AG04449 (cell line): ENCODE measurements at regions not wholly inside any gene's neighbourhood (a gene's known extent, or its start where the extent isn't known, plus 50 kb on each side); places are given as distances from the start of the nearest gene placed in this dataset.

Source experiments
- CTCF ChIA-PET: fragments of 350-600 bp; formaldehyde crosslinking; extraction: SDS; loops from one replicate; lab custom pipeline; 2021; ENCODE audit warnings: antibody characterized with exemption; lab: Yijun Ruan, JAX
- POLR2A ChIA-PET: fragments of 400-600, 350-600 bp; formaldehyde crosslinking; extraction: SDS; loops from one replicate; lab custom pipeline; 2020; ENCODE audit warnings: antibody characterized with exemption, inconsistent platforms; lab: Yijun Ruan, JAX
- DNase-seq: peaks from one replicate; pipeline ENCODE4 v3.0.0-alpha.2; 2010; ENCODE audit warnings: low read depth, low spot score
- H3K4me3 ChIP-seq: 2 replicates; pipeline ENCODE4 v1.5.1; 2011; ENCODE audit warnings: low read depth, mild to moderate bottlenecking, control low read depth, low read length
- TF ChIP-seq, protein P1 (sequence below): IDR thresholded peaks from one replicate; pipeline ENCODE4 v1.5.1; 2011; ENCODE audit warnings: mild to moderate bottlenecking, moderate library complexity, low read length, control low read depth, inconsistent platforms; ENCODE audit not compliant: insufficient read depth; ENCODE audit errors: missing control alignments

DNA sequence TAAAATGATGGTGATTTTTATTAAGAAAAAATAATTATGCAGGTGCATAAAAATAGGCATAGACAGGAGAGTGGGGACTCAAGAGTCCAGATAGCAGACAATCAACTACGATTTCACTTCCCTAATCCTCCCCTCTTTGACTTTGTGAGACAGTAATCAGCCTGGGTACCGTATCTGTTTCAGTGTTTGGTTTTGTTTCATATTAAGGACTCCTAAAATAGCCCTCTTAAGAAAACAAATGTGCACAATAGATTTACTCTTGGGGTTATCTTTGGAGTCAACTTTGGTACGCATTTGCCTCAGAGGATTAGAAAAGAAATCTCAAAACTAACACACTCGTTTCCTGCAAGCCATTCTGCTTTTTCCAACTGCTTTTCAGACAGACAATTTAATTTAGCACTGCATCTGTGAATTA lies 96.3 kb downstream of the ZNF608 start:
- CTCF ChIA-PET = no interaction called here
- no peak for DNase-seq
- H3K4me3 ChIP-seq = no peak overlapping the region
- TF ChIP-seq, protein P1, sequence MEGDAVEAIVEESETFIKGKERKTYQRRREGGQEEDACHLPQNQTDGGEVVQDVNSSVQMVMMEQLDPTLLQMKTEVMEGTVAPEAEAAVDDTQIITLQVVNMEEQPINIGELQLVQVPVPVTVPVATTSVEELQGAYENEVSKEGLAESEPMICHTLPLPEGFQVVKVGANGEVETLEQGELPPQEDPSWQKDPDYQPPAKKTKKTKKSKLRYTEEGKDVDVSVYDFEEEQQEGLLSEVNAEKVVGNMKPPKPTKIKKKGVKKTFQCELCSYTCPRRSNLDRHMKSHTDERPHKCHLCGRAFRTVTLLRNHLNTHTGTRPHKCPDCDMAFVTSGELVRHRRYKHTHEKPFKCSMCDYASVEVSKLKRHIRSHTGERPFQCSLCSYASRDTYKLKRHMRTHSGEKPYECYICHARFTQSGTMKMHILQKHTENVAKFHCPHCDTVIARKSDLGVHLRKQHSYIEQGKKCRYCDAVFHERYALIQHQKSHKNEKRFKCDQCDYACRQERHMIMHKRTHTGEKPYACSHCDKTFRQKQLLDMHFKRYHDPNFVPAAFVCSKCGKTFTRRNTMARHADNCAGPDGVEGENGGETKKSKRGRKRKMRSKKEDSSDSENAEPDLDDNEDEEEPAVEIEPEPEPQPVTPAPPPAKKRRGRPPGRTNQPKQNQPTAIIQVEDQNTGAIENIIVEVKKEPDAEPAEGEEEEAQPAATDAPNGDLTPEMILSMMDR = no peak
- POLR2A ChIA-PET = no interaction called here

DNA sequence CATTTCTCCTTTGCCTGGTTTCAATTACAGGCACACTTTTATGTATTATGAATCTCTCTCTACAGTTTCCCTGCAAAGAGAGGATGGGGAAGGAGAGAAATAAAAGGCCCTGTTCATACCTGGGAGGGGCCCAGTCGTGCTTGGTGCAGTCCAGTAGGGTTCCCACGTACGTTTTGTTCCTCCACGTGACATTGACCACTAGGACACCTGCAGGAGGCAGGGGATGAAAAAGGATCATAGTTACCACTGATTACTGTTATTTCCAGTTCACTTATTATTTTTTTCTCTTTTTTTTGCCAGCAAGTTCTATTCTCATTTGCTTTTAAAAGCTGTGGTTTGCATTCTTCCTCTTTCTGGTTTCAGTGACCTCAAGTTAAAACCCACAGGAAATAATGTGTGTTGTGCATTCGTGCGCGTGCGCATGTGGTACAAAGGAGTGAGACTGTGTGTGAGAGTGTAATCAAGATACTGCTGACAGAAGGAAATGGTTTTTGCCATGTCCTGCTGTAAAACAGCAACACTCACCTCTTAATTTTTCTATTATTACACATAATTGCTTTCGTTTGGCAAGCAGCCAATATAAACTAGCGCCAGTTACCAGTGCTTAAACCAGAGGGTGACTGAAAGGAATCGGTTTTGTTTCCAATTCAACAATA lies 96.8 kb downstream of the ZNF608 start:
- H3K4me3 ChIP-seq = no peak overlapping the region
- TF ChIP-seq, protein P1 = no peak
- CTCF ChIA-PET = no interaction called here
- DNase-seq = peak; percentile 84
- POLR2A ChIA-PET = no interaction called here

DNA sequence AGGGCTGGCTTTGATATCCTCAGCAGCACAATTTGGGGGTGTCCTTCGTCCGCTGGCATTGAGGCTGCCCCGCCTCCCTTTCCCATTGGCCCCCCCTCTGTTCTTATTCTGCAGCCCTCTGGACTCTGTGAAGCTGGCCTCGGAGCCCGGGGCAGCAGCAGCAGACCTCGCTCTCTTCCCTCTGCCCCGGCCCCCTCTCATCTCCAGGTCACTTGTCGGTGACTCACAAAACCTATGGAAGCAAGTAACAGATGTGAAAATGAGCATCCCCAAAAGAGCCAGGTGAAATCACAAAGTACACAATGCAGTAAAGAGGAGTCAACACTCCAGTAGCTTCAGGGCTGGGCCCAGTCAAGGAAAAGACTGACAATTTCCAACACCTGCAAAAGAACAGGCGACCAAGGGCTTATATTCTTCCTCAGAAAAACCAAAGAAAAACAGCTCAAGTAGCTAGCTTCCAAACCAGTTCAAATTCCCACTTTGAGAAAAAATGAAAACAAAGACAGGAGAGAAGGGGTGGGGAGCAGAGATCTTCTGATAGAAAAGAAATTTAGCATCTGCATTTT lies 97.5 kb downstream of the ZNF608 start:
- no peak for DNase-seq
- ChIA-PET CTCF (interaction anchor here (1.2 kb wide), 1 partner anchor 10 kb away, joined by 3 read pairs; no protein-coding TSS in a partner anchor), POLR2A (no interaction called here)
- no peak overlapping the region for H3K4me3 ChIP-seq
- TF ChIP-seq, protein P1 = no peak

DNA sequence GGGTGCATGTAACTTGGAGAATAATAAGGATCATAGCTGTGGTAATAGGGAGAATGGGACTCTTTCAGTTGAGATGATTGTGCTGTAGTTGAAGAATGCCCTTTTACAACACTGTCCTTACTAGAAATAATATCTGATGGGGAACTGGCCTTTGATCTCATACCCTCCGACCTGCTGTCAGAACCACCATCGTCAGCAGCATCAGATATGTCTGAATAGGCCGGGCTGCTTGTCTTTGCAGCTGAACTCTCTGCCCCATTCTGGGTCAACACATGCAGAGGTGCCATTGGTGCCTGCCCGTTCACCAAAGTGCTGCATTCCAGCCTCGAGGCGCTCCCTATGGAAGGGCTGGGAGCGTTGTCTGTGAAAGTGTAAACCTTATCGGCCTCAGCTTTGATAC lies 99.1 kb downstream of the ZNF608 start:
- TF ChIP-seq, protein P1 = no peak
- H3K4me3 ChIP-seq = no peak overlapping the region
- CTCF ChIA-PET = interaction anchor here (1.2 kb wide), 1 partner anchor 12 kb away, joined by 3 read pairs; no protein-coding TSS in a partner anchor
- POLR2A ChIA-PET = no interaction called here
- DNase-seq = no peak

DNA sequence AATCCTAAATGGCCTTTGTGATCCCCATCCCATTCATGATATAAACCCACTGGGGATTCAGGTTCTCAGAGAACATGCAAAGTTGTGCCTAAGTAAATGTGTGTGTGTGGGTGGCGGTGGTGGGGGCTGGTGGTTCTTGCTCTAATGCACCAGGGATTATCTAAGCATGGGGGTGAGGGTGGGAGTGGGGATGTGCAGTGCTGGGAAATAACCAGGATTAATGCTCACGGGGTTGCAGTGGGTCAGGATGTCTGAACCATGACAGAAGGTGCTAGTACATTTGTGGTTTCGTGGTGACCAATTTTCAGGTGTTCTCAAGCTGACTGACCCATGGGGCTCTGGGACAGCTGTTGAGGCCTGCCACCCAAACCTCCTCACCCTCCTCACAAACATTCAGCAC lies 101.0 kb downstream of the ZNF608 start:
- POLR2A ChIA-PET = no interaction called here
- TF ChIP-seq, protein P1 = no peak
- DNase-seq = no peak
- no peak overlapping the region for H3K4me3 ChIP-seq
- CTCF ChIA-PET = no interaction called here

DNA sequence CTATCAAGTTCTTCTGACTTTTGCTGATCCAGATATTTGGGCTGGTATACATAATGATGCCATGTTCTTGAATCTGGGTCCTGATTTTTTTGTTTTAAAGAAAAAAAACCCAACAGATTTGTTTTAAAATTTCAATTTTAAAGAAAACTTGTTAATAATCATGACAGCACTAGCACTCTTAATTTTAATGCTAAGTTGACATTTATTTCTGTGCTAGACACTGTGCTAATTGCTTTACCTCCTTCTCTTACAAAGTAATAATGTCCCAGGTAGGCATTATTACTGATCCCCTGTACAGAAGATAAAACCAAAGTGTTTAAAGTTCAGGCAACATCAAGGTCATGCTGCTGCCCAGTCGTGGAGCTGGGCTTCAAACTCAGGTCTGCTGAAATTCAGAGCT lies 101.9 kb downstream of the ZNF608 start:
- CTCF ChIA-PET = no interaction called here
- POLR2A ChIA-PET = no interaction called here

More for the DNA sequence above, 101.9 kb downstream of the ZNF608 start:
- TF ChIP-seq, protein P1 = no peak
- DNase-seq = no peak
- H3K4me3 ChIP-seq = no peak overlapping the region
